Immature natural killer cell (primary cell): ENCODE measurements at regions not wholly inside any gene's neighbourhood (a gene's known extent, or its start where the extent isn't known, plus 50 kb on each side); places are given as distances from the start of the nearest gene placed in this dataset.
"Not testable (repeated sequence)": the region's sequence is repeated elsewhere in the genome, so short reads cannot be mapped to it uniquely, and the experiment has no call there.

Experiments used
- DNase-seq, 3 donors: peaks; one replicate each; pipeline ENCODE4 v3.0.0; 2022; ENCODE audit warnings: mixed read lengths in 1 of 3
- H3K27ac Mint-ChIP-seq, 6 donors: one replicate each; pipeline ENCODE4 v1.8.0; 2020; ENCODE audit warnings: mixed read lengths in 6 of 6, mild to moderate bottlenecking in 5 of 6, inconsistent platforms in 4 of 6, moderate library complexity in 3 of 6
- H3K27me3 Mint-ChIP-seq, 3 donors: one replicate each; pipeline ENCODE4 v1.8.0; 2020 to 2021; ENCODE audit warnings: low read depth in 3 of 3, mild to moderate bottlenecking in 3 of 3, mixed read lengths in 3 of 3, moderate library complexity in 3 of 3, inconsistent platforms in 1 of 3
- H3K36me3 Mint-ChIP-seq, 3 donors: one replicate each; pipeline ENCODE4 v1.8.0; 2020; ENCODE audit warnings: mixed read lengths in 3 of 3, inconsistent platforms in 2 of 3, mild to moderate bottlenecking in 2 of 3
- H3K4me1 Mint-ChIP-seq, 2 donors: one replicate each; pipeline ENCODE4 v1.8.0; 2020; ENCODE audit warnings: inconsistent platforms in 2 of 2, mild to moderate bottlenecking in 2 of 2, mixed read lengths in 2 of 2, moderate library complexity in 1 of 2
- H3K4me3 Mint-ChIP-seq, 5 donors: one replicate each; pipeline ENCODE4 v1.8.0; 2020; ENCODE audit warnings: mild to moderate bottlenecking in 5 of 5, mixed read lengths in 5 of 5, inconsistent platforms in 3 of 5, moderate library complexity in 3 of 5
- H3K9me3 Mint-ChIP-seq, 6 donors: one replicate each; pipeline ENCODE4 v1.8.0; 2020; ENCODE audit warnings: mild to moderate bottlenecking in 6 of 6, mixed read lengths in 6 of 6, inconsistent platforms in 4 of 6, moderate library complexity in 3 of 6

- Mint-ChIP-seq H3K27me3 (peaks cover 43 to 73% (median 63%) of the 10 kb centered on the region in 3 donors), H3K4me3 (peak overlapping the region; percentile 85 to 98 (median 90)), H3K4me1 (peaks cover 53 to 65% of the 10 kb centered on the region in 2 donors), H3K36me3 (no peaks in the 10 kb centered on the region), H3K27ac (peak overlapping the region in 1 of 6 donors; percentile 92), H3K9me3 (peaks cover 0 to 2% (median 0%) of the 10 kb centered on the region in 6 donors)
- no peak for DNase-seq
Observed at GRCh38 chr13:50127726-50128291, 112.6 kb downstream of the KCNRG start.

GRCh38 chr13:50128428-50128931 is 113.2 kb downstream of the KCNRG start:
- no peak for DNase-seq
- Mint-ChIP-seq H3K27me3 (peaks cover 45 to 73% (median 65%) of the 10 kb centered on the region in 3 donors), H3K36me3 (no peaks in the 10 kb centered on the region), H3K9me3 (peaks cover 0 to 2% (median 0%) of the 10 kb centered on the region in 6 donors), H3K4me1 (peaks cover 47 to 58% of the 10 kb centered on the region in 2 donors), H3K27ac (no peak overlapping the region), H3K4me3 (peak overlapping the region; percentile 17 to 90 (median 54))

DNA sequence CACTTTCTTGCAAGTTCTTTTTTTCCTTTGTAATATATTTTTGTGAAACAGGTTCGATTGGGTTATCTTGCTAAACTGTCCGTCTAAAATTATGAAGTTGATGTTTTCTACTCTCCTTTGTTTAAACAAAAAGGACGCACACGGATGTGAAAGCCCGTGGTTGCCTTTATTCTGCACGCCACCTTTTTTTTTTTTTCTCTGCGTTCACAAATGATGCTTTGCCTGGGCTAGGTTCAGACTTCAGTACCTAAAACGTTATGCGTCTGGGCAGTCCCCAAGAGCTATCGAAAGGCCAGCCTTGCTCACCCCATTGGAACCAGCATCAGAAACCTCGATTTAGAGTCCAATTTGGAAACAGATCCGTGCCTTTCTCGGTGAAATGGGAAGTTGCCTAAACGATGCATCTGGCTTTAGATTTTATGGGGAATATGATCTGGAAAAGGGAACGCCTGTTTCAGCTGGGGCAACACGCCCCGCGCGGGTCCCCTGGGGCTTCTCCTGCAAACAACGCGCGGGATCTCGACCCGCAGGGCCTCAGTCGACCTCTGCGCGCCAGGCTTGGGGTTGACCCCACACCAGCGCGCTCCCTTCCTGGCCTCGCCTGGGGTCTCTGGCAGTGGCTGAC is 113.9 kb downstream of the KCNRG start:
- Mint-ChIP-seq H3K9me3 (peaks cover 0 to 2% (median 0%) of the 10 kb centered on the region in 6 donors), H3K36me3 (no peaks in the 10 kb centered on the region), H3K4me1 (peaks cover 44 to 54% of the 10 kb centered on the region in 2 donors), H3K27me3 (peaks cover 41 to 70% (median 69%) of the 10 kb centered on the region in 3 donors), H3K4me3 (peak overlapping the region; percentile 19 to 81 (median 54)), H3K27ac (peak overlapping the region in 1 of 6 donors; percentile 40)
- DNase-seq: no peak

GRCh38 chr13:50129706-50130122 is 114.5 kb downstream of the KCNRG start:
- DNase-seq: no peak
- peaks cover 44 to 54% of the 10 kb centered on the region in 2 donors for H3K4me1 Mint-ChIP-seq
- peak overlapping the region; percentile 64 to 84 (median 76) for H3K4me3 Mint-ChIP-seq
- H3K27me3 Mint-ChIP-seq: peaks cover 39 to 70% (median 67%) of the 10 kb centered on the region in 3 donors
- H3K27ac Mint-ChIP-seq: peak overlapping the region in 1 of 6 donors; percentile 40
- H3K36me3 Mint-ChIP-seq: no peaks in the 10 kb centered on the region
- peaks cover 0 to 2% (median 0%) of the 10 kb centered on the region in 6 donors for H3K9me3 Mint-ChIP-seq

GRCh38 chr13:50130123-50130946 is 115.1 kb downstream of the KCNRG start:
- peak overlapping the region in 1 of 6 donors; percentile 54 for H3K27ac Mint-ChIP-seq
- H3K36me3 Mint-ChIP-seq: no peaks in the 10 kb centered on the region
- peak; percentile 30 to 37 (median 36) for DNase-seq
- H3K4me1 Mint-ChIP-seq: peaks cover 44 to 54% of the 10 kb centered on the region in 2 donors
- peaks cover 39 to 68% (median 66%) of the 10 kb centered on the region in 3 donors for H3K27me3 Mint-ChIP-seq
- peaks cover 0 to 2% (median 0%) of the 10 kb centered on the region in 6 donors for H3K9me3 Mint-ChIP-seq
- H3K4me3 Mint-ChIP-seq: peak overlapping the region; percentile 64 to 84 (median 76)

DNA sequence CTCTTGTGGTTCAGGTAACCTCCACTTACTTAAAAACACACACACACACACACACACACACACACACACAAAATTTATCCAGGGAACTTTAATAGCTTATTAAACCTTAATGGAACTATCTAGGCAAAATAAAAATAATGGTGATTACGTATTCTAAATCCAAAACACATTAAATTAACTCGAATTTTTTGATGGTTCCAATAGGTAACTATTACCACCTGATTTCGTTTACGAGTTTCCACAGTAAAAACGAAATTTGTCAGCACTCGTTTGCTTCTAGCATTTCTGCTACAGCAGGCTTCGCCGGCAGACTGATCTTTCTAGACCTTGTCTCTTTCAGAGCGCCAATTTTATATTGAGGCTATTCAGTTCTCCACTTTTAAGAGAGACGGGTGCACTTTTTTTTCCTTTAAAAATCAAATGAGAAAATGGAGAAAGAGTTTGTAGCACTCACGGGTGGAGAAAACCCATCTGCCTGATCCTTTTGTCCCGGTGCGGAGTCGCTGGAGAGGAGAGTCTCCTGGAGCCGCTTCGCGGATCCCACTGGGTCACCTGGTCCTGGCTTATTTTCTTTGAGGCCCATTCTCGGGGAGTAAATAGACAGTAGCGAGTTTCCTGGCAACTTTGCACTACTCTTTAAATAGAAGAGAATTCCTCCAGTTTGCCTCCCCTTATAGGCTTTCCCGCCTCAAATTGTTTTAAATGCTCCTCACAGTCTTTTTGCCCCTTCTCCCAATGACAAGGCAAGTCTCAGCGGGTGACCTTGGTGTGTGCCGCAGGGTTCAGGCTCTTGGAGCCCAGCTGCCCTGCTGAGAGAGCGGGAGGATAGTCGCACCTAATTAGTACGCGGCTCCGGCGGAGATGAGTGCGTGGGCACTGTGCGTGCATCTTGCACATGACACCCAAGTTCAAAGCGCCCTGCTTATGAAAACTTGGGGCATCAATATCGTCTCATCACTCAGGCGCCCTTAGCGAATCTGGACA is 117.0 kb downstream of the KCNRG start:
- peaks cover 32 to 41% of the 10 kb centered on the region in 2 donors for H3K4me1 Mint-ChIP-seq

DNA sequence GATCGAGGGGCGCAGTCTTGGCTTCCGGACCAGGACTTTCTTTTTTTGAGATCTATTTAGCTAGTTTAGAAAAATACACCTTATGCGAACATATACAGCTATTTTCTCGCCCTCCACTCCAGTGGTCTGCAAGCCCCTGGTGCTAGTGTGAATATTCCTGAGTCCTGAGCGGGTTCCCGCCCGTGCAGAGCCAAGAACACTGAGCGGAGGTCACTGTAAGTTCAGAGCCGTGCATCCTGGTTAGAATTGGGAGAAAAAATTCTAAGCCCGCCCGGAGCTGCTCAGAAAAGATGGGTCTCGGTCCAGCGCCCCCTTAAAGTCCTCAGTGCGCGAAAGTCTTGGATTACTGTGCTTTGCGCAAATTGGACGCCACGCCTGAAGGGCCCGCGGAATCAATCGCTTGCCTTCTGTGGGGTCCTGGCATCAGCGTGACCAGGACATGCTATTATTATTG is 117.7 kb downstream of the KCNRG start:
- no peaks in the 10 kb centered on the region for H3K36me3 Mint-ChIP-seq
- H3K9me3 Mint-ChIP-seq: no peaks in the 10 kb centered on the region
- peaks cover 30 to 37% of the 10 kb centered on the region in 2 donors for H3K4me1 Mint-ChIP-seq
- no peak overlapping the region for H3K27ac Mint-ChIP-seq
- H3K27me3 Mint-ChIP-seq: peaks cover 40 to 53% (median 52%) of the 10 kb centered on the region in 3 donors
- peak in 1 of 3 donors; percentile 9 for DNase-seq
- peak overlapping the region in 3 of 5 donors; percentile 13 to 64 (median 15) for H3K4me3 Mint-ChIP-seq

More for the DNA sequence above, 117.0 kb downstream of the KCNRG start:
- H3K4me3 Mint-ChIP-seq: peak overlapping the region in 4 of 5 donors; percentile 13 to 81 (median 33)
- H3K36me3 Mint-ChIP-seq: no peaks in the 10 kb centered on the region
- DNase-seq: no peak
- H3K27me3 Mint-ChIP-seq: peaks cover 42 to 56% (median 55%) of the 10 kb centered on the region in 3 donors
- peak overlapping the region in 1 of 6 donors; percentile 57 for H3K27ac Mint-ChIP-seq
- peaks cover 0 to under 1% (median 0%) of the 10 kb centered on the region in 6 donors for H3K9me3 Mint-ChIP-seq

DNA sequence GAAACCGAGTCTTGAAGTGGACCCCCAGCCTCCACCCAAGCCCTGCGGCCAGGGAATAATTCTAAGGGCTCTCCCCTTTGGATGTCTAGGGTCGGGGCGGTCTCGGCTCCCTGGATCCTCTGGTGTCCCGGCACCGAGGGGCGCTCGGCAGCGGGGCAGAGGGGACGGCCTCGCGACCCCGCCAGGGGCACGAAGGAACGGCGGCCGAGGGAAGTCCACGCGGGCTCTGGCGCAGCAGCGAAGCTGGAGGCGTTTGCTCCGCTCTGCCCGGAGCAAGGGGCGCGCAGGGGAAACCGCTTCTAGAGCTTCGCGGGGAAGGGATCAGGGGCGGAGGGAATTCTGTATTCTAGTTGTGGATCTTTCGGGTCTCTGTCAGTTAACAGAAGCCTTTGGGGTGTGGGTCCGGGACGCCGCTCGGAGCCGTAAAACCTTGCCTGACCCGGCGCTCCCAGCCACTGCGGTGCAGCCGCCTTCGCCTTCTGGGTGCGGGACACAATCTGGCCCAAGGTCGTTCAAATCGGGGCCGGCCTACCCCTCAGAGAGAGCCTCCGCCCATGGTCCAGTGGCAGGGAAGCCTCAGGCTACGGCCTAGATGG is 118.2 kb downstream of the KCNRG start:
- Mint-ChIP-seq H3K27me3 (peaks cover 40 to 50% (median 48%) of the 10 kb centered on the region in 3 donors), H3K4me3 (no peak overlapping the region), H3K9me3 (no peaks in the 10 kb centered on the region), H3K36me3 (no peaks in the 10 kb centered on the region), H3K4me1 (peaks cover 30 to 37% of the 10 kb centered on the region in 2 donors), H3K27ac (no peak overlapping the region)
- DNase-seq: no peak

DNA sequence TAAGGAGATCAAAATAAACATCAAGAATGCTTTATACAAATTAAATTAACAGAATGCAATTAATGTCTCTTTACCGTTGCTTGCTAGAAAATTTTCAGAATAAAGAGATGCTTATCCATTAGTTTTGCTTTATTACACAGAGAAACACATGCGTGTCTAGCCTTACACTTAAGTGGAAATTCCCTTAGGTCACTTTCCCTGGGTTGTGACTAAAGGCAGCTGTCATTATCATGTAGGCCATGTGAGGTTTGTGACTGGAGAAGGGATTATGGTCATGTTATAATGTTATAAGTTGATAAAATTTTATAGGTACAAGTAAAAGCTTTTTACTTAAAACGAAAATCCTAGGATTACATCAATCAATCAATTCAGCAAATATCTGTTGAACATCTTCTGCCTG is 121.0 kb downstream of the KCNRG start:
- no peaks in the 10 kb centered on the region for H3K36me3 Mint-ChIP-seq
- no peak overlapping the region for H3K27ac Mint-ChIP-seq
- H3K9me3 Mint-ChIP-seq: peaks cover 0 to 2% (median 0%) of the 10 kb centered on the region in 6 donors
- peaks cover 12 to 16% of the 10 kb centered on the region in 2 donors for H3K4me1 Mint-ChIP-seq
- no peak overlapping the region for H3K4me3 Mint-ChIP-seq
- peaks cover 25 to 33% (median 27%) of the 10 kb centered on the region in 3 donors for H3K27me3 Mint-ChIP-seq
- DNase-seq: no peak

- no peak overlapping the region for H3K4me3 Mint-ChIP-seq
- no peaks in the 10 kb centered on the region for H3K36me3 Mint-ChIP-seq
- H3K9me3 Mint-ChIP-seq: peaks cover 0 to 2% (median 0%) of the 10 kb centered on the region in 6 donors
- no peak overlapping the region for H3K27ac Mint-ChIP-seq
- no peak for DNase-seq
- H3K4me1 Mint-ChIP-seq: peaks cover 9 to 11% of the 10 kb centered on the region in 2 donors
- peaks cover 22 to 28% (median 24%) of the 10 kb centered on the region in 3 donors for H3K27me3 Mint-ChIP-seq
Observed at GRCh38 chr13:50136678-50137077, 121.4 kb downstream of the KCNRG start.

DNA sequence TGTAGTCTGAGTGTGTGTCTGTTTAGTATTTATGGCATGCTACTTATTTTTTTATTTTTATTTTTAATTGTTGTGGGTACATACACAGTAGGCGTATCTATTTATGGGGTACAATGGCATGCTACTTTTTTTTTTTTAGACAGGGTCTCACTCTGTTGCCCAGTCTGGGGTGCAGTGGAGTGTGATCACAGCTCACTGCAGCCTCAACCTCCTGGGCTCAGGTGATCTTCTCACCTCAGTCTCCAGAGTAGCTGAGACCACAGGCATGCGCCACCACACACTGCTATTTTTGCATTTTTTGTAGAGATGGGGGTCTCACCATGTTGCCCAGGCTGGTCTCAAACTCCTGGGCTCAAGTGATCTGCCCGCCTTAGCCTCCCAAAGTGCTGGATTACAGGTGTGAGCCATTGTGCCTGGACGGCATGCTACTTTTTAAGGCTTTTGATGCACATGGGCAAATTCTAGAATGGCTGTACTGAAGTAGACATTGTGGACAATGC is 124.2 kb downstream of the KCNRG start:
- not testable (repeated sequence) for H3K9me3 Mint-ChIP-seq, DNase-seq, H3K36me3 Mint-ChIP-seq, H3K4me1 Mint-ChIP-seq, H3K4me3 Mint-ChIP-seq, H3K27ac Mint-ChIP-seq
- H3K27me3 Mint-ChIP-seq: peaks cover 5 to 10% (median 7%) of the 10 kb centered on the region in 3 donors

DNA sequence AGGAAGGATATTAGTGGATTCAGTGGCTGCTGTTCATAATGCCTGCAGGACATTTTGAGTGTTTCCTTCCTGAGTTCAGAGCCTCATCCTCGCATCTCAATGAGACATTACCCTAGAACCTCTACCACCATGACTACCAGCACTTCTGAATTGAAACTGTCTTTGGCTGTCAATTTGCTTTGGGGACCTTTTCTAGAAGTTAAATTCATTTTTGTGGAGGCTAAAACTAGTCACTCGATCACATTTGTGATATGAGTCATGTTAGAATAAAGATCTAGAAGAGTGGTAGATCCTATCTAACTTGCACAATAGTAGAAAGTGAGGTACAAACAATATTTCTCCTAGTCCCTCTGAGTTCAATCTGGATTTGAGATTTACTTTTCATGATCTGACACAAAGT is 124.9 kb downstream of the KCNRG start:
- no peak for DNase-seq
- no peaks in the 10 kb centered on the region for H3K36me3 Mint-ChIP-seq
- H3K4me3 Mint-ChIP-seq: no peak overlapping the region
- H3K27me3 Mint-ChIP-seq: peaks cover 5 to 10% (median 5%) of the 10 kb centered on the region in 3 donors
- H3K27ac Mint-ChIP-seq: no peak overlapping the region
- H3K4me1 Mint-ChIP-seq: no peaks in the 10 kb centered on the region
- H3K9me3 Mint-ChIP-seq: peaks cover 0 to 2% (median 0%) of the 10 kb centered on the region in 6 donors
